ENCODE measurements at regions not wholly inside any gene's neighbourhood (a gene's known extent, or its start where the extent isn't known, plus 50 kb on each side); places are given as distances from the start of the nearest gene placed in this dataset.

GRCh38 chrY:21174697-21175463 is 336.3 kb upstream of the RBMY1B start:
- DNase-seq (ENCODE audit: low read depth in 2 of 2): no peak

- DNase-seq (ENCODE audit: low read depth in 2 of 2): no peak
Observed at GRCh38 chrY:21175505-21175904, 335.6 kb upstream of the RBMY1B start.

DNA sequence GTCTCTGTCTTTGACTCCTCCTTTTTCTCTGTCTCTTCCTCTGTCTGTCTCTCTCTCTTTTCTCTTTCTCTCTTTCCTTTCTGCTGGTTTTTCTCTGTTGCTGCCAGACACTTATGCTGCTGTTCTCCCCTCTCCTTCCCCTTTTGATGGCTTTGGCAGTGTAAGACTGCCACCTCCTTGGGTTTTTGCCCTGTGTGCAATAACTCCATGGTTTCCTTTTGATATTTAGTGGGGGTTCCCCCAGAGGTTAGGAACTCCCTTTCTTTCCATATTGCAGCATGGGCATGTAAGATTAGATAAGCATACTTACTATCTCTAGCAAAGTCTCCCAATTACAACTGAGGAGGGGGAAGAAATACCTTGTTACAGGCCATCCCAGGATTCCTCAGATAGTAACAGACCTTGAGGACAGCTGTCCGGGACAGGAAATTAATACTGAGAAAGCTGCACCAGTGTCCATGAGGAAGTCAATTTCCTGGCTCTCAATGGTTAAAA is 333.8 kb upstream of the RBMY1B start:
- no peak for DNase-seq (ENCODE audit: low read depth in 2 of 2)

- DNase-seq (ENCODE audit: low read depth in 2 of 2): no peak
Observed at GRCh38 chrY:21178281-21178680, 332.9 kb upstream of the RBMY1B start.

DNA sequence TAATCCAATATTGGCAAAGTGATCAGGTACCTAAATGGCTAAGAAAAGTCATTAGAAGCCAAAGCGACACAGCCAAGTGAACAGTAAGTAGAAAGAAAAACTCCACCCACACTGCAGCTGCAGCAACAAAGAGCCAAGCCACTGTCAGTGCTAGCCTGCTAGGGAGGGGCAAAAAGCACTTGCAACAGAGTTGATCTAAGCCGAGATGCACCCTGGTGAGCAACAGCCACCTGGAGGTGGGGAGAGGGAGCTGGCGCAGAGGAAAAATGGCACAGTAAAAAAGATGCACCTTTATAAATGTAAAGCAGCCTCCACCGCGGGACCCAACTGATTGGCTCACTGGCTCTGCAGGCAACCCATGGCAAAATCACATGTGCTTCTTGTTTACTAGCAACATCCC is 330.2 kb upstream of the RBMY1B start:
- peak in 1 of 2 donors; percentile 5 for DNase-seq (ENCODE audit: low read depth in 2 of 2)

GRCh38 chrY:21184271-21184670 is 326.9 kb upstream of the RBMY1B start:
- no peak for DNase-seq (ENCODE audit: low read depth in 2 of 2)

DNA sequence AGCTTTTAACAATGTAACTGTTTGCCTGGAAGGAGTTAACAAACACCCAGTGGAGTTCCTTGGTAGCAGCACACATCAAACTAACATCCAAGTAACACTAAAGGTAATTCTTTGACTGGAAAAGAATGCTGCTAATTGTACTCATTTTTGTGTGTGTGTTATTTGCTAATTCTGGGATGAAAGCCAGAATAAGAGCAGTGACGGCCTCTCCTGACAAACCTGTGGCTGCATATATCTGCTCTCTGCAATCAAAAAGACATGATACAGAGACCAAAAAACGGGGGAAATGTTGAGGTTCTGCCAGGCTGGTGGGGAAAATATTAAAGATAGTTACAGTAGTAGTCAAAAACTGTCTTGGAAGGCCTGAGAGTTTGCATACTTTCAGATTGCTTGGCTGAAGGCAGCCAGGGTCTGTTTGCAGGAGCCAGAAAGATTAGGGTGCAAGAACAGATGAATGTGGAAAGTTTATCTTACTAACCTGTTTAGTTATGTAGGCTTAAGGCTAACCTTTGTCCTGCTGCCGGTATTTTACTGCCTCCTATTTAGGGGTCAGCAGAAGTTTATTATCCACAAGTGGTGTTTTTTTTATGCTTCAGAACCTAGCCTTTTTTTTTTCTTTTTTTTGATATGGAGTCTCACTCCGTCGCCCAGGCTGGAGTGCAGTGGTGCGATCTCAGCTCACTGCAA is 325.6 kb upstream of the RBMY1B start:
- no peak for DNase-seq (ENCODE audit: low read depth in 2 of 2)

DNA sequence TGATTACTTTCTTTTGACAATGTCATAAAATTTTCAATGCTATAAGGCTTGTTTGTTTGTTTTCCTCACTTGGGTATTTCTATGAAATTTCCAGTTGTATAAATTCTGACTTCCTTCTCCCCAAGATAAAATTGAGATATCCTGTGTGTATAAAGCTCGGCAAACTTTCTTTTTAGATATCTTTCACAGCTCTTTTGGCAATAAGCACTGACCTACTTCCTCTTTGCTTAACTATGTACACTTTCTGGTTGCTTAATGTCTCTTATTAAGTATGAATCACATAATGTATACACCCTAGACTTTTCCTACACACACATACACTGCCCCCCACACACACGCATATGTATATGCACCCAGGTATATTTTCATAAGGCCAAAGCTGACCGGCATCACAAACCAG is 318.4 kb upstream of the RBMY1B start:
- DNase-seq (ENCODE audit: low read depth in 2 of 2): no peak

GRCh38 chrY:21200246-21200645 is 310.9 kb upstream of the RBMY1B start:
- no peak for DNase-seq (ENCODE audit: low read depth in 2 of 2)

DNA sequence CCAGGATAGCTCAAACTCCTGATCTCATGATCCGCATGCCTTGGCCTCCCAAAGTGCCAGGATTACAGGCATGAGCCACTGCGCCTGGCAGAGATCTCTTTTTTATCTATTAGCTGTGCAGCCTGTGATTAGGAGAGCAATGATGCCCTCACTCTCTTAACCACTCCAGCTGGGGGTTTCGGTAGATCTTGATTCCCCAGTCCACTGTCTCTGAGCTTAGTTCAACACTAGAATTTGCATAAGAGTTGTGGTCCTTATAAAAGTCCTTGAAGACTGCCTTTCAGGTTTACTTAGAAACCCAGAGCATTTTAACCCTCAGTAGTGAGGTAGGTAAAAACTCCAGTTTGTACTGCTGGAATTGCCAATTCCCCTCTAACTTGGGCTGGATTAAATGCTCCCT is 283.3 kb upstream of the RBMY1B start:
- no peak for DNase-seq (ENCODE audit: low read depth in 2 of 2)

GRCh38 chrY:21240221-21240620 is 270.9 kb upstream of the RBMY1B start:
- no peak for DNase-seq (ENCODE audit: low read depth in 2 of 2)

- no peak for DNase-seq (ENCODE audit: low read depth in 2 of 2)
Observed at GRCh38 chrY:21240662-21241310, 270.4 kb upstream of the RBMY1B start.

- no peak for DNase-seq (ENCODE audit: low read depth in 2 of 2)
Observed at GRCh38 chrY:21242793-21243192, 268.3 kb upstream of the RBMY1B start.

- DNase-seq (ENCODE audit: low read depth in 2 of 2): no peak
Observed at GRCh38 chrY:21246780-21247179, 264.4 kb upstream of the RBMY1B start.

GRCh38 chrY:21248591-21248990 is 262.5 kb upstream of the RBMY1B start:
- no peak for DNase-seq (ENCODE audit: low read depth in 2 of 2)

DNA sequence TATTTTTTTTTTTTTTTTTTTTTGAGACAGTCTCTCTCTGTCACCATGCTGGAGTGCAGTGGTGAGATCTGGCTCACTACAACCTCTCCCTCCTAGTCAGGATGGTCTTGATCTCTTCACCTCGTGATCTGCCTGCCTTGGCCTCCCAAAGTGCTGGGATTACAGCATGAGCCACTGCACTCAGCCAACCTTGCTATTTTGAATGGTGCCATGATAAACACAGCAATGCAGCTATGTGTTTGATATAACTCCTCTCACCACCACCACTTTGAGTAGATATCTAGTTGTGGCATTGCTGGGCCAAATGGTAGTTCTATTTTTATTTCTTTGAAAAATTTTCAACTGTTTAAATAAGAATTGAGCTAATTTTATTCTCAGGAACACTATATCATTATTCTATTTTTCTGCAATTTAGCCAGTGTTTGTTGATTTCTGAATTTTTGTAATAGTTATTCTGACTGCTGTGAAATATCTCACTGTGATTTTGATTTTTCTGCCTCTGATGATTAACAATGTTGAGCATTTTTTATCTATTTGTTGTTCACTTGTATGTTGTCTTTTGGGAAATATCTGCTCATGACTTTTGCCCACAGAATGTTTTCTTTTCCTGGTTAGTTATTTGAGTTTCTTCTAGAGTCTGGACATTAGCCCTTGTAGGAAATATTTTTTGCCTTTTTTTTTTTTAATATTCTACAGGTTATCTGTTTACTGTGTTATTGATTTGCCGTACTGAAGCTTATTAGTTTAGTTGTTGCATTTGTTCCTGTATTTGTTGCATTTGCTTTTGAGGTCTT is 257.5 kb upstream of the RBMY1B start:
- DNase-seq (ENCODE audit: low read depth in 2 of 2): no peak

DNA sequence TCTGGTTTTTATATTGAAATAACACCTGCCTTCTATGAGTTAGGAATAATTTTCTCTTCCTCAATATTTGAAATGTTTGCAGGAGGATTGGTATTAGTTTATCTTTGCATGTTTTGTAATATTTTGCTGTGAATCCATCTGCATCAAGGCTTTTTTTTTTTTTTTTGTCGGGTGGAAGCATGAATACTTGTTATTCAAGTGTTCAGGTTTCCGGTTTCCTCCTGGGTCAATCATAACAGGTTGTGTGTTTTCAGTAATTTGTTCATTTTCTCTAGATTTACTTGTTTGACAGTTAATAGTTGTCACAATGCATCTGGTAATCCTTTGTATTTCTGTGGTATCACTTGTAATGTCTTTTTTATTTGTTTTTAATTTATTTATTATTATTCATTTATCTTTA is 256.7 kb upstream of the RBMY1B start:
- no peak for DNase-seq (ENCODE audit: low read depth in 2 of 2)

GRCh38 chrY:21256820-21257219 is 254.3 kb upstream of the RBMY1B start:
- DNase-seq (ENCODE audit: low read depth in 2 of 2): no peak

- no peak for DNase-seq (ENCODE audit: low read depth in 2 of 2)
Observed at GRCh38 chrY:21259707-21260106, 251.4 kb upstream of the RBMY1B start.

GRCh38 chrY:21260325-21260724 is 250.8 kb upstream of the RBMY1B start:
- DNase-seq (ENCODE audit: low read depth in 2 of 2): no peak

- no peak for DNase-seq (ENCODE audit: low read depth in 2 of 2)
Observed at GRCh38 chrY:21261158-21261557, 250.0 kb upstream of the RBMY1B start.

GRCh38 chrY:21266751-21267150 is 244.4 kb upstream of the RBMY1B start:
- DNase-seq (ENCODE audit: low read depth in 2 of 2): no peak
